ENCODE measurements at regions not wholly inside any gene's neighbourhood (a gene's known extent, or its start where the extent isn't known, plus 50 kb on each side); places are given as distances from the start of the nearest gene placed in this dataset.

DNA sequence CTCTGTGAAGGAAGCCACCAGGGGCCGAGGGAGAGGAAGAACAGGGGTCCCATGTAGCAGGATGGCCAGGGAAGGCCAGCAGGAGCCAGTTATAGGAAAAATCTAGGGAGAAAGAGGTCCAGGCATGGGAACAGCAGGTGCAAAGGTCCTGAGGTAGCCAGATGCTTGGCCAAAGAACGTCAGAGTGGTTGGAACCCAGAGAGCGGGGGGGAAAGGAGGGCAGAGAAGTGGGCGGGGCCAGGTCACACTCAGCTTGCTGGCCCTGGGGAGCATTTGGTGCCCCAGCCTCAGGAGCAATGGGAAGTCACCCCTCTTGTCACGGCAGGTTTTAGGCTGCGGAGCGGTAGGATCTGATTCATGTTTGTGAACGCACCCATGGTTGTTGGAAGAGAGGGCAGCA lies 180.5 kb downstream of the PHETA1 start:
- TF ChIP-seq TCF12 (IDR thresholded peaks at IDR 0.05; ENCODE audit: low read depth) (no peak), CEBPB (IDR thresholded peaks at IDR 0.05) (no peak), EP300 (IDR thresholded peaks at IDR 0.05; ENCODE audit: borderline replicate concordance) (no peak), YY1 (IDR thresholded peaks at IDR 0.05; ENCODE audit: low read depth) (no peak), EGR1 (IDR thresholded peaks at IDR 0.05) (no peak), RAD21 (IDR thresholded peaks at IDR 0.05; ENCODE audit: low read depth) (no peak), NFIC (IDR thresholded peaks at IDR 0.05) (no peak), FOXM1 (IDR thresholded peaks at IDR 0.05; ENCODE audit: borderline replicate concordance, low read depth) (no peak), TAF1 (IDR thresholded peaks at IDR 0.05; ENCODE audit: low read depth) (no peak), ZBTB7A (IDR thresholded peaks at IDR 0.05; ENCODE audit: low read depth) (no peak)
- TF ChIP-seq, protein P1, sequence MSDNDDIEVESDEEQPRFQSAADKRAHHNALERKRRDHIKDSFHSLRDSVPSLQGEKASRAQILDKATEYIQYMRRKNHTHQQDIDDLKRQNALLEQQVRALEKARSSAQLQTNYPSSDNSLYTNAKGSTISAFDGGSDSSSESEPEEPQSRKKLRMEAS (IDR thresholded peaks at IDR 0.05), result no peak
- TF ChIP-seq, protein P2, sequence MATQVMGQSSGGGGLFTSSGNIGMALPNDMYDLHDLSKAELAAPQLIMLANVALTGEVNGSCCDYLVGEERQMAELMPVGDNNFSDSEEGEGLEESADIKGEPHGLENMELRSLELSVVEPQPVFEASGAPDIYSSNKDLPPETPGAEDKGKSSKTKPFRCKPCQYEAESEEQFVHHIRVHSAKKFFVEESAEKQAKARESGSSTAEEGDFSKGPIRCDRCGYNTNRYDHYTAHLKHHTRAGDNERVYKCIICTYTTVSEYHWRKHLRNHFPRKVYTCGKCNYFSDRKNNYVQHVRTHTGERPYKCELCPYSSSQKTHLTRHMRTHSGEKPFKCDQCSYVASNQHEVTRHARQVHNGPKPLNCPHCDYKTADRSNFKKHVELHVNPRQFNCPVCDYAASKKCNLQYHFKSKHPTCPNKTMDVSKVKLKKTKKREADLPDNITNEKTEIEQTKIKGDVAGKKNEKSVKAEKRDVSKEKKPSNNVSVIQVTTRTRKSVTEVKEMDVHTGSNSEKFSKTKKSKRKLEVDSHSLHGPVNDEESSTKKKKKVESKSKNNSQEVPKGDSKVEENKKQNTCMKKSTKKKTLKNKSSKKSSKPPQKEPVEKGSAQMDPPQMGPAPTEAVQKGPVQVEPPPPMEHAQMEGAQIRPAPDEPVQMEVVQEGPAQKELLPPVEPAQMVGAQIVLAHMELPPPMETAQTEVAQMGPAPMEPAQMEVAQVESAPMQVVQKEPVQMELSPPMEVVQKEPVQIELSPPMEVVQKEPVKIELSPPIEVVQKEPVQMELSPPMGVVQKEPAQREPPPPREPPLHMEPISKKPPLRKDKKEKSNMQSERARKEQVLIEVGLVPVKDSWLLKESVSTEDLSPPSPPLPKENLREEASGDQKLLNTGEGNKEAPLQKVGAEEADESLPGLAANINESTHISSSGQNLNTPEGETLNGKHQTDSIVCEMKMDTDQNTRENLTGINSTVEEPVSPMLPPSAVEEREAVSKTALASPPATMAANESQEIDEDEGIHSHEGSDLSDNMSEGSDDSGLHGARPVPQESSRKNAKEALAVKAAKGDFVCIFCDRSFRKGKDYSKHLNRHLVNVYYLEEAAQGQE (IDR thresholded peaks at IDR 0.05; ENCODE audit: low read depth), result no peak

Measured in Ishikawa (cell line).